ENCODE measurements at regions not wholly inside any gene's neighbourhood (a gene's known extent, or its start where the extent isn't known, plus 50 kb on each side); places are given as distances from the start of the nearest gene placed in this dataset.
A peak's percentile ranks its signal among the peaks of the same experiment; 100 is the strongest.
"Not testable (repeated sequence)": the region's sequence is repeated elsewhere in the genome, so short reads cannot be mapped to it uniquely, and the experiment has no call there.

GRCh38 chr6:167751579-167752115 lies 75.1 kb upstream of the AFDN start:
- ATAC-seq (ENCODE audit: low read depth) (no peak), DNase-seq (ENCODE audit: low spot score) (no peak)

GRCh38 chr6:167753281-167753680 lies 73.4 kb upstream of the AFDN start:
- not testable (repeated sequence) for H3K27me3 ChIP-seq (ENCODE audit: insufficient read depth, poor library complexity, severe bottlenecking); H3K9me3 ChIP-seq (ENCODE audit: severe bottlenecking); H3K4me3 ChIP-seq (ENCODE audit: severe bottlenecking); ATAC-seq (ENCODE audit: low read depth); H3K36me3 ChIP-seq (ENCODE audit: low read depth); H3K27ac ChIP-seq (ENCODE audit: poor library complexity, severe bottlenecking); DNase-seq (ENCODE audit: low spot score); H3K4me1 ChIP-seq (ENCODE audit: insufficient read depth, poor library complexity, severe bottlenecking)

More at GRCh38 chr6:167751579-167752115, 75.1 kb upstream of the AFDN start:
- Histone ChIP-seq H3K27ac (ENCODE audit: poor library complexity, severe bottlenecking) (no peak overlapping the region), H3K4me3 (ENCODE audit: severe bottlenecking) (no peak overlapping the region), H3K4me1 (ENCODE audit: insufficient read depth, poor library complexity, severe bottlenecking) (no peaks in the 10 kb centered on the region), H3K27me3 (ENCODE audit: insufficient read depth, poor library complexity, severe bottlenecking) (peaks cover 3% of the 10 kb centered on the region), H3K9me3 (ENCODE audit: severe bottlenecking) (no peaks in the 10 kb centered on the region), H3K36me3 (ENCODE audit: low read depth) (no peaks in the 10 kb centered on the region)
- no peak for TF ChIP-seq CTCF (IDR thresholded peaks at IDR 0.05; ENCODE audit: poor library complexity, severe bottlenecking)

- Histone ChIP-seq H3K27ac (ENCODE audit: poor library complexity, severe bottlenecking) (no peak overlapping the region), H3K9me3 (ENCODE audit: severe bottlenecking) (no peaks in the 10 kb centered on the region), H3K27me3 (ENCODE audit: insufficient read depth, poor library complexity, severe bottlenecking) (no peaks in the 10 kb centered on the region), H3K36me3 (ENCODE audit: low read depth) (no peaks in the 10 kb centered on the region), H3K4me1 (ENCODE audit: insufficient read depth, poor library complexity, severe bottlenecking) (no peaks in the 10 kb centered on the region), H3K4me3 (ENCODE audit: severe bottlenecking) (no peak overlapping the region)
- ATAC-seq (ENCODE audit: low read depth) (no peak), DNase-seq (ENCODE audit: low spot score) (no peak)
- TF ChIP-seq CTCF (IDR thresholded peaks at IDR 0.05; ENCODE audit: poor library complexity, severe bottlenecking), result no peak
Observed at GRCh38 chr6:167754691-167755090, 72.0 kb upstream of the AFDN start.

- Histone ChIP-seq H3K9me3 (ENCODE audit: severe bottlenecking) (no peaks in the 10 kb centered on the region), H3K36me3 (ENCODE audit: low read depth) (no peaks in the 10 kb centered on the region), H3K27me3 (ENCODE audit: insufficient read depth, poor library complexity, severe bottlenecking) (no peaks in the 10 kb centered on the region), H3K4me3 (ENCODE audit: severe bottlenecking) (no peak overlapping the region), H3K4me1 (ENCODE audit: insufficient read depth, poor library complexity, severe bottlenecking) (no peaks in the 10 kb centered on the region), H3K27ac (ENCODE audit: poor library complexity, severe bottlenecking) (no peak overlapping the region)
- ATAC-seq (ENCODE audit: low read depth) (no peak), DNase-seq (ENCODE audit: low spot score) (no peak)
- TF ChIP-seq CTCF (IDR thresholded peaks at IDR 0.05; ENCODE audit: poor library complexity, severe bottlenecking), result no peak
Observed at GRCh38 chr6:167755461-167755860, 71.2 kb upstream of the AFDN start.

GRCh38 chr6:167756597-167756996 lies 70.1 kb upstream of the AFDN start:
- Histone ChIP-seq H3K4me3 (ENCODE audit: severe bottlenecking) (no peak overlapping the region), H3K9me3 (ENCODE audit: severe bottlenecking) (no peaks in the 10 kb centered on the region), H3K4me1 (ENCODE audit: insufficient read depth, poor library complexity, severe bottlenecking) (no peaks in the 10 kb centered on the region), H3K27me3 (ENCODE audit: insufficient read depth, poor library complexity, severe bottlenecking) (no peaks in the 10 kb centered on the region), H3K27ac (ENCODE audit: poor library complexity, severe bottlenecking) (no peak overlapping the region), H3K36me3 (ENCODE audit: low read depth) (no peaks in the 10 kb centered on the region)
- no peak for TF ChIP-seq CTCF (IDR thresholded peaks at IDR 0.05; ENCODE audit: poor library complexity, severe bottlenecking)
- ATAC-seq (ENCODE audit: low read depth) (0 out of 3 replicates have a peak, but pooled peaks have one; percentile 21), DNase-seq (ENCODE audit: low spot score) (no peak)
